HCT116 (cell line): ENCODE measurements at regions not wholly inside any gene's neighbourhood (a gene's known extent, or its start where the extent isn't known, plus 50 kb on each side); places are given as distances from the start of the nearest gene placed in this dataset.

Source experiments
- ATAC-seq: fragments of 200-7000 bp; cut with Tn5 transposase; 2 replicates; pipeline ENCODE4 v1.9.1; 2020; ENCODE audit warnings: mild to moderate bottlenecking, moderate library complexity
- BruUV-seq: library from RNA; stranded (reverse); fragments of 400-500 nt; replicated peaks from 2 replicates; lab custom pipeline; 2021; lab: Mats Ljungman, UMichigan
- CTCF ChIA-PET: fragments of 300-600 bp; sonication (Branson Sonifier 250); formaldehyde crosslinking; loops from one replicate; lab custom pipeline; 2021; ENCODE audit warnings: antibody characterized with exemption; lab: Charles Lee
- POLR2A ChIA-PET: fragments of 300-600, 350-600 bp; sonication (Branson Sonifier 250); formaldehyde crosslinking; loops from one replicate; lab custom pipeline; 2021; ENCODE audit warnings: antibody characterized with exemption; lab: Charles Lee
- RAD21 ChIA-PET, 2 experiments: fragments of 300-600 bp; sonication (Branson Sonifier 250); formaldehyde crosslinking; loops; one replicate each; lab custom pipeline; 2023; ENCODE audit warnings: low total read pairs in 2 of 2; ENCODE audit not compliant: uncharacterized antibody in 2 of 2, unreplicated experiment in 2 of 2, low non-redundant PET in 1 of 2; lab: Charles Lee
- DNase-seq: peaks from one replicate; pipeline ENCODE4 v3.0.0-alpha.2; 2010; ENCODE audit warnings: low read depth, low spot score
- H2AFZ ChIP-seq: fragments of 200-600 bp; shearing (Covaris generic), sonication (generic); 2 replicates; pipeline ENCODE4 v1.6.1; 2017; ENCODE audit warnings: low read depth, mixed run types, mixed read lengths, antibody characterized with exemption, low read length; ENCODE audit not compliant: poor library complexity, severe bottlenecking
- H3K27ac ChIP-seq: 2 replicates; pipeline ENCODE4 v1.5.1; 2012; ENCODE audit warnings: low read depth, low read length
- H3K27me3 ChIP-seq: fragments of 200-600 bp; sonication (generic); 2 replicates; pipeline ENCODE4 v1.6.1; 2016; ENCODE audit warnings: mixed run types, low read length, mixed read lengths; ENCODE audit not compliant: insufficient read depth
- H3K36me3 ChIP-seq, 2 experiments: fragments of 200-500 bp in 1 of 2; fragments of 200-600 bp in 1 of 2; sonication (Bioruptor generic) in 1 of 2; sonication (generic) in 1 of 2; 2 replicates each; pipeline versions ENCODE4 v1.5.1 to v1.6.1; 2014 to 2016; ENCODE audit warnings: low read length in 2 of 2, inconsistent platforms in 1 of 2, mixed read lengths in 1 of 2, mixed run types in 1 of 2; ENCODE audit not compliant: insufficient read depth in 2 of 2, control insufficient read depth in 1 of 2
- H3K4me1 ChIP-seq, 2 experiments: fragments of 200-600 bp in 1 of 2; sonication (generic) in 1 of 2; 2 replicates each; pipeline versions ENCODE4 v1.5.1 to v1.6.1; 2012 to 2017; ENCODE audit warnings: low read length in 2 of 2, inconsistent platforms in 1 of 2, mild to moderate bottlenecking in 1 of 2, mixed read lengths in 1 of 2, mixed run types in 1 of 2, moderate library complexity in 1 of 2; ENCODE audit not compliant: insufficient read depth in 2 of 2, control insufficient read depth in 1 of 2
- H3K4me2 ChIP-seq: fragments of 200-600 bp; sonication (generic); 2 replicates; pipeline ENCODE4 v1.6.1; 2017; ENCODE audit warnings: mixed run types, low read length, mixed read lengths
- H3K4me3 ChIP-seq, 2 experiments: fragments of 200-600 bp in 1 of 2; sonication (generic) in 1 of 2; replicated peaks in 1 of 2; 2 replicates each; pipeline ENCODE4 v1.5.1; 2011 to 2016; ENCODE audit warnings: low read length in 2 of 2, control low read depth in 1 of 2, low read depth in 1 of 2, mild to moderate bottlenecking in 1 of 2, mixed read lengths in 1 of 2, mixed run types in 1 of 2
- H3K79me2 ChIP-seq: fragments of 200-600 bp; sonication (generic); 2 replicates; pipeline ENCODE4 v1.6.1; 2017; ENCODE audit warnings: mild to moderate bottlenecking, mixed run types, low read length, moderate library complexity, mixed read lengths; ENCODE audit not compliant: insufficient read depth
- H3K9ac ChIP-seq: fragments of 200-600 bp; sonication (generic); 2 replicates; pipeline ENCODE4 v1.6.1; 2016; ENCODE audit warnings: low read length, mixed read lengths
- H3K9me2 ChIP-seq: fragments of 200-600 bp; sonication (generic), shearing (Covaris generic); 2 replicates; pipeline ENCODE4 v1.6.1; 2017; ENCODE audit warnings: mixed run types, mild to moderate bottlenecking, moderate library complexity; ENCODE audit not compliant: insufficient read depth
- H3K9me3 ChIP-seq, 2 experiments: fragments of 200-500 bp in 1 of 2; fragments of 200-600 bp in 1 of 2; sonication (Bioruptor generic) in 1 of 2; sonication (generic) in 1 of 2; 2 replicates each; pipeline ENCODE4 v1.6.1; 2014 to 2017; ENCODE audit warnings: low read length in 2 of 2, mixed read lengths in 2 of 2, inconsistent platforms in 1 of 2, low read depth in 1 of 2, mild to moderate bottlenecking in 1 of 2, mixed run types in 1 of 2, moderate library complexity in 1 of 2; ENCODE audit not compliant: control insufficient read depth in 1 of 2, insufficient read depth in 1 of 2
- H4K20me1 ChIP-seq: fragments of 200-600 bp; sonication (generic), shearing (Covaris generic); 2 replicates; pipeline ENCODE4 v1.6.1; 2017; ENCODE audit warnings: mixed run types, mild to moderate bottlenecking, moderate library complexity; ENCODE audit not compliant: insufficient read depth
- CBX3 ChIP-seq: IDR thresholded peaks from 2 replicates; pipeline ENCODE4 v1.6.1; 2012; ENCODE audit warnings: low read depth
- CEBPB ChIP-seq: IDR thresholded peaks from 2 replicates; pipeline ENCODE4 v1.6.1; 2012; ENCODE audit warnings: low read depth
- ELF1 ChIP-seq: IDR thresholded peaks from 2 replicates; pipeline ENCODE4 v1.6.1; 2012; ENCODE audit warnings: low read depth, borderline replicate concordance
- EZH2 ChIP-seq: fragments of 200-600 bp; sonication (generic); IDR thresholded peaks from 2 replicates; pipeline ENCODE4 v1.6.1; 2017; ENCODE audit warnings: antibody characterized with exemption, mixed run types
- EZH2phosphoT487 ChIP-seq: fragments of 200-600 bp; IDR thresholded peaks from 2 replicates; pipeline ENCODE4 v1.6.1; 2018; ENCODE audit warnings: antibody characterized with exemption, borderline replicate concordance
- FOSL1 ChIP-seq: IDR thresholded peaks from 2 replicates; pipeline ENCODE4 v1.6.1; 2012; ENCODE audit warnings: low read depth
- JUND ChIP-seq: IDR thresholded peaks from 2 replicates; pipeline ENCODE4 v1.6.1; 2012
- POLR2A ChIP-seq: IDR thresholded peaks from 2 replicates; pipeline ENCODE4 v1.7.0; 2011; ENCODE audit warnings: borderline replicate concordance; ENCODE audit not compliant: insufficient read depth, insufficient read length; ENCODE audit errors: extremely low read depth
- POLR2AphosphoS5 ChIP-seq: IDR thresholded peaks from 2 replicates; pipeline ENCODE4 v1.6.1; 2011; ENCODE audit warnings: mild to moderate bottlenecking, low read depth, low read length, moderate library complexity
- RAD21 ChIP-seq: IDR thresholded peaks from 2 replicates; pipeline ENCODE4 v1.6.1; 2012; ENCODE audit warnings: low read depth, mild to moderate bottlenecking
- SIN3A ChIP-seq: IDR thresholded peaks from 2 replicates; pipeline ENCODE4 v1.6.1; 2012; ENCODE audit warnings: low read depth
- SP1 ChIP-seq: IDR thresholded peaks from 2 replicates; pipeline ENCODE4 v1.6.1; 2012; ENCODE audit warnings: low read depth
- SRF ChIP-seq: IDR thresholded peaks from 2 replicates; pipeline ENCODE4 v1.6.1; 2012; ENCODE audit warnings: low read depth
- TCF7L2 ChIP-seq: IDR thresholded peaks from 2 replicates; pipeline ENCODE4 v1.7.0; 2011; ENCODE audit warnings: borderline replicate concordance, inconsistent platforms; ENCODE audit not compliant: insufficient read depth, insufficient read length; ENCODE audit errors: extremely low read depth
- YY1 ChIP-seq: IDR thresholded peaks from 2 replicates; pipeline ENCODE4 v1.6.1; 2011; ENCODE audit warnings: low read length, low read depth, moderate library complexity, mild to moderate bottlenecking; ENCODE audit not compliant: insufficient replicate concordance; ENCODE audit errors: extremely low read depth
- ZFX ChIP-seq: fragments of 450-650 bp; IDR thresholded peaks from 2 replicates; pipeline ENCODE4 v1.6.1; 2017
- ZNF274 ChIP-seq: fragments of 200-500 bp; sonication (Bioruptor generic); IDR thresholded peaks from 2 replicates; pipeline ENCODE4 v1.6.1; 2014; ENCODE audit warnings: mild to moderate bottlenecking, low read depth, low read length, inconsistent platforms
- intact Hi-C: fragments of 100-400 bp; cut with micrococcal nuclease; formaldehyde crosslinking; loops from 2 replicates; pipeline ENCODE4 v1.10.0; 2022
- TF ChIP-seq, protein P1 (sequence below): IDR thresholded peaks from 2 replicates; pipeline ENCODE4 v1.6.1; 2011; ENCODE audit warnings: mild to moderate bottlenecking, low read length, moderate library complexity; ENCODE audit not compliant: insufficient replicate concordance; ENCODE audit errors: extremely low read depth
- TF ChIP-seq, protein P2 (sequence below): IDR thresholded peaks from 2 replicates; pipeline ENCODE4 v1.6.1; 2012
- TF ChIP-seq, protein P3 (sequence below): IDR thresholded peaks from 2 replicates; pipeline ENCODE4 v1.6.1; 2012

DNA sequence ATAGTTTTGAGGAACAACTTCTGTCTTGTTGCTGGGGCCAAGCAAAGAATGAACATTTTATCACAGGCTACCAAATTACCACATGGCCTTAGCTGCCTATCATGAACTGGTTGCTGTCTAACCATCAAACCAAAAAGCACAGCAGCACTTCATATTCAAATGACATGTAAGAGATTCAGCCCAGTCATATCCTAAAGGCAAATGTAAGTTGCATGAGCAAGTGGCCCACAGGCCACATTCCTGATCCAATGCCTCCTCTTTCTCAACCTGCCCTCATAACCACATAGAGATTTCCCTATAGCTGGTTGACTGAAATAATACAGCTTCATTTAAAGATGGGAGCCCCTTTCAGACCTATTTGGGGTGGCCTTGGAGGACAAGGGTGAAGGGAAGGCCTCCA lies 572.3 kb downstream of the IRS1 start (continued):
- no peak for TF ChIP-seq SIN3A
- no peak for TF ChIP-seq JUND
- no peak for TF ChIP-seq ZNF274

DNA sequence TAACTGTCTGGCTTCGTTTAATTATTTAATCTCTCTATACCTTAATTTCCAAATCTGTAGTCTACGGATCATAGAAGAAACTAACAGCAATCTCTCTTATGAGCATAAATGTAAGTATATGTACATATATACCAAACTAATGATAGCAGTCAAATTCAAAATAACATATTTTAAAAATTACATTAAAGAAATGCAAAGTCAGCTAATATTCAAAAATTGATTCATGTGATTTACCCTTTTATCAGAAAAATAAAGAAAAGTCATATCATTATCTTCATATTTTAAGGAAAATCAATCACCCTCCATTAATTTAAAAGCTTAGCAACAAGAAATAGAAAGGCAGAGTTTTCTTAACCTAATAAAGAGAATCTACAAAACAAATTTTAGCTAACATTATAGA lies 575.9 kb downstream of the IRS1 start:
- Histone ChIP-seq H3K9me3 (no peaks in the 10 kb centered on the region), H2AFZ (peak overlapping the region; percentile 2), H3K9me2 (no peaks in the 10 kb centered on the region), H3K4me1 (peaks cover 0 to 4% of the 10 kb centered on the region in 2 experiments; a peak in 1 of 4 replicates), H3K79me2 (no peaks in the 10 kb centered on the region), H3K4me3 (no peak overlapping the region), H3K27me3 (no peaks in the 10 kb centered on the region), H3K27ac (no peak overlapping the region), H3K4me2 (no peak overlapping the region), H3K36me3 (no peaks in the 10 kb centered on the region), H3K9ac (no peak overlapping the region), H4K20me1 (no peaks in the 10 kb centered on the region)
- no peak for ATAC-seq
- intact Hi-C loops, result no loop called here
- POLR2A ChIA-PET, result no interaction called here
- TF ChIP-seq EZH2, result no peak
- TF ChIP-seq SP1, result no peak
- TF ChIP-seq JUND, result no peak
- TF ChIP-seq SRF, result no peak
- TF ChIP-seq, protein P1, sequence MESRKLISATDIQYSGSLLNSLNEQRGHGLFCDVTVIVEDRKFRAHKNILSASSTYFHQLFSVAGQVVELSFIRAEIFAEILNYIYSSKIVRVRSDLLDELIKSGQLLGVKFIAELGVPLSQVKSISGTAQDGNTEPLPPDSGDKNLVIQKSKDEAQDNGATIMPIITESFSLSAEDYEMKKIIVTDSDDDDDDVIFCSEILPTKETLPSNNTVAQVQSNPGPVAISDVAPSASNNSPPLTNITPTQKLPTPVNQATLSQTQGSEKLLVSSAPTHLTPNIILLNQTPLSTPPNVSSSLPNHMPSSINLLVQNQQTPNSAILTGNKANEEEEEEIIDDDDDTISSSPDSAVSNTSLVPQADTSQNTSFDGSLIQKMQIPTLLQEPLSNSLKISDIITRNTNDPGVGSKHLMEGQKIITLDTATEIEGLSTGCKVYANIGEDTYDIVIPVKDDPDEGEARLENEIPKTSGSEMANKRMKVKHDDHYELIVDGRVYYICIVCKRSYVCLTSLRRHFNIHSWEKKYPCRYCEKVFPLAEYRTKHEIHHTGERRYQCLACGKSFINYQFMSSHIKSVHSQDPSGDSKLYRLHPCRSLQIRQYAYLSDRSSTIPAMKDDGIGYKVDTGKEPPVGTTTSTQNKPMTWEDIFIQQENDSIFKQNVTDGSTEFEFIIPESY, result no peak
- no peak for TF ChIP-seq RAD21
- TF ChIP-seq, protein P2, sequence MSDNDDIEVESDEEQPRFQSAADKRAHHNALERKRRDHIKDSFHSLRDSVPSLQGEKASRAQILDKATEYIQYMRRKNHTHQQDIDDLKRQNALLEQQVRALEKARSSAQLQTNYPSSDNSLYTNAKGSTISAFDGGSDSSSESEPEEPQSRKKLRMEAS, result no peak
- TF ChIP-seq EZH2phosphoT487, result no peak
- no peak for TF ChIP-seq ZFX
- no peak for TF ChIP-seq CEBPB
- no peak for TF ChIP-seq POLR2AphosphoS5
- TF ChIP-seq TCF7L2, result no peak
- TF ChIP-seq POLR2A, result no peak
- no peak for TF ChIP-seq ELF1
- TF ChIP-seq ZNF274, result no peak
- TF ChIP-seq SIN3A, result no peak
- no peak for TF ChIP-seq FOSL1
- TF ChIP-seq YY1, result no peak
- TF ChIP-seq, protein P3, sequence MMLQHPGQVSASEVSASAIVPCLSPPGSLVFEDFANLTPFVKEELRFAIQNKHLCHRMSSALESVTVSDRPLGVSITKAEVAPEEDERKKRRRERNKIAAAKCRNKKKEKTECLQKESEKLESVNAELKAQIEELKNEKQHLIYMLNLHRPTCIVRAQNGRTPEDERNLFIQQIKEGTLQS, result no peak
- TF ChIP-seq CBX3, result no peak
- BruUV-seq, result no TSS peak
- CTCF ChIA-PET, result no interaction called here
- no peak for DNase-seq
- RAD21 ChIA-PET, result no interaction called here
